ENCODE measurements at regions not wholly inside any gene's neighbourhood (a gene's known extent, or its start where the extent isn't known, plus 50 kb on each side); places are given as distances from the start of the nearest gene placed in this dataset.

DNA sequence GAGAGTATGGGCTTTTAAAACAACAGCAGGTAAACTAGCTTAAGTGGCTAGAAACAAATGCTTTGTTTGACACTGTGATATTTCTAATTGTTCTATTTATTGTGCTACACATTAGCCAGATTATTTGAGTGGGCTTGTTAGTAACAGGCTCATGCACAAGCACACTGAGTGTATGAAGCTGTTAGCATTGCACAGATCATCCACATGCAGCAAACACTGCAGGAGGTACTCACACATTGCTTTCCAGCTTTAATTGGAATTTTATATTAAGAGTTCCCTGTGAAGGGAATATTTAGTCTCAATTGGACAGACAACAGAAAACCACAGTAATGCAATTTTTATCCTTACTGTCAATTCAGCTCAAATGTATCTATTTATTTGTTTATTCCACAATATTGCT lies 92.9 kb upstream of the ZNF804B start:
- Mint-ChIP-seq H3K36me3 (ENCODE audit: low read depth) (no peaks in the 10 kb centered on the region), H3K9me3 (peaks cover 20% of the 10 kb centered on the region), H3K4me1 (ENCODE audit: low read depth) (no peaks in the 10 kb centered on the region), H3K4me3 (no peak overlapping the region), H3K27me3 (ENCODE audit: insufficient read depth) (no peaks in the 10 kb centered on the region), H3K27ac (no peak overlapping the region)
- TF ChIP-seq, protein P1, sequence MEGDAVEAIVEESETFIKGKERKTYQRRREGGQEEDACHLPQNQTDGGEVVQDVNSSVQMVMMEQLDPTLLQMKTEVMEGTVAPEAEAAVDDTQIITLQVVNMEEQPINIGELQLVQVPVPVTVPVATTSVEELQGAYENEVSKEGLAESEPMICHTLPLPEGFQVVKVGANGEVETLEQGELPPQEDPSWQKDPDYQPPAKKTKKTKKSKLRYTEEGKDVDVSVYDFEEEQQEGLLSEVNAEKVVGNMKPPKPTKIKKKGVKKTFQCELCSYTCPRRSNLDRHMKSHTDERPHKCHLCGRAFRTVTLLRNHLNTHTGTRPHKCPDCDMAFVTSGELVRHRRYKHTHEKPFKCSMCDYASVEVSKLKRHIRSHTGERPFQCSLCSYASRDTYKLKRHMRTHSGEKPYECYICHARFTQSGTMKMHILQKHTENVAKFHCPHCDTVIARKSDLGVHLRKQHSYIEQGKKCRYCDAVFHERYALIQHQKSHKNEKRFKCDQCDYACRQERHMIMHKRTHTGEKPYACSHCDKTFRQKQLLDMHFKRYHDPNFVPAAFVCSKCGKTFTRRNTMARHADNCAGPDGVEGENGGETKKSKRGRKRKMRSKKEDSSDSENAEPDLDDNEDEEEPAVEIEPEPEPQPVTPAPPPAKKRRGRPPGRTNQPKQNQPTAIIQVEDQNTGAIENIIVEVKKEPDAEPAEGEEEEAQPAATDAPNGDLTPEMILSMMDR (IDR thresholded peaks at IDR 0.05) = no peak
- DNase-seq = no peak

DNA sequence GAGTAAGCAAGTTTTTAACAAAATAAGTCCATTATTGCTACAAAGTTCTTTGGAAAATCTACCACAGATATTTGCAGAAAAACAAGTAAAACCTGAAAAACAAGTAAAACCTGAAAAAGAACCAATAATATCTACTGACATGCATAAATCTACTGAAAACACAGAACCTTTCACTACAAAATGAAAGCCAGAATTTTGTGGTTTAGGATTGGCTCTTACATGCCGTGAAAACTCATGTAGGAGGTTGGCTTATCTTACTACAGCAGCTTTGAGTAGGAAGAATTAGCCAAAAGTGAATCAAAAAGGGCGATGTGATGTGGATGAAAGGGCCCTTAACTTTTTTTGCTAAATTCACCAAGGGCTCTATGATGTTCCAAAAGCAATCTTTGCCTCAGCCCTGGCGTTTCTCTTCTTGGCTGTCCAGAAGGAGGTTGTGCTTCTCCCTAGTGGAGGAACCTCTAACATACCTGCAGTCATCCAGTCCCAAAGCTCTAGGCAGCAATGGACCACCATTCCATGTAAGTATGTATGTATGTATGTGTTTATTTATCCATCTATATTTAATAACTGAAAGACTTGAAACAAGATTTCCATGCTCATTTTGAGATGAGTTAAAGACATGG lies 93.5 kb upstream of the ZNF804B start:
- Mint-ChIP-seq H3K4me1 (ENCODE audit: low read depth) (no peaks in the 10 kb centered on the region), H3K27ac (no peak overlapping the region), H3K27me3 (ENCODE audit: insufficient read depth) (no peaks in the 10 kb centered on the region), H3K9me3 (peaks cover 20% of the 10 kb centered on the region), H3K36me3 (ENCODE audit: low read depth) (no peaks in the 10 kb centered on the region), H3K4me3 (no peak overlapping the region)
- no peak for DNase-seq
- TF ChIP-seq, protein P1 (IDR thresholded peaks at IDR 0.05) = no peak

DNA sequence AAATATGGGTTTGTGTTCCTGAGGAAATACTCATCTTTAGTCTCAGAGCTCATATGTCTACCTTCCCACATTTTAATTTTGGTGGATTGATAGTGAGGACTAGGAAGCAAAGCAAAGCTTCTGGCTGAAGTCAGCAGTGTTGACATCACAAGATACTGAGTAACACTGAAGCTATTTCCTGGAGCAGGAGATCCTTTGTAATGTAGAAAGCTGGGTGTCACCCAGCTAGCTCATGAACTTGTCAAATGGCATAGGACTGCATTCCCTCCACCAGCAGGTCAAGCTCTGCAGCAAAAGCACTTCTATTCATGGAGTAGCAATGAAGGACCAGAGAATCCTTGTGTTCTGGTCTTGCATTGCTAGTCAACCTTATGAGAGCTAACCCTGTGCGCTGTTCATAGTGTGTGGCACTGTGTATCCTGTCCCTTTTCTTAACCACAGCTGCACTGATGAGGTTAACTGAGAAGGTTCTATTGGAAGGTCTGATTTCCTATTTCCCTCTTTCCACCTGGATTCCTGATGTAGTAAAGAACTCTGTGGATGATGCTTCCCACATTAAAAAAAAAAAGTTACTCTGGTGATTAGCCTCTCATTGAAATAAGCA lies 94.8 kb upstream of the ZNF804B start:
- peaks cover 13% of the 10 kb centered on the region for H3K9me3 Mint-ChIP-seq
- H3K4me1 Mint-ChIP-seq (ENCODE audit: low read depth) = no peaks in the 10 kb centered on the region
- H3K27me3 Mint-ChIP-seq (ENCODE audit: insufficient read depth) = no peaks in the 10 kb centered on the region
- no peak for DNase-seq
- H3K27ac Mint-ChIP-seq = no peak overlapping the region
- no peaks in the 10 kb centered on the region for H3K36me3 Mint-ChIP-seq (ENCODE audit: low read depth)
- TF ChIP-seq, protein P1 (IDR thresholded peaks at IDR 0.05) = no peak
- H3K4me3 Mint-ChIP-seq = no peak overlapping the region

DNA sequence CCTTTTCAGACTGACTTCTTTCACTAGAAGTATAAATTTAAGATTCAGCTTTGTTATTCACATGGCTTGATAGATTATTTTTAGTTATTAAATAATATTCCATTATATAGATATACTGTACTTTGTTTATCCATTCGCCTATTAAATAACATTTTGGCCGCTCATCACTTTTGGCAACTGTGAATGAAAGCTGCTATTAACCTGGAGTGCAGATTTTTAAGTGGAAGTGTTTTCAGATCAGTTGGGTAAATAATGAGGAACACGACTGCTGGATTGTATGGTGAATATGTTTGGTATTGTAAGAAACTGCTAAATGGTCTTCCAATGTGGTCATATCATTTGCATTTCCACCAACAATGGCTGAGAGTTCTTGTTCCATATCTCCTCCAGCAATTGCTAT lies 97.6 kb upstream of the ZNF804B start:
- Mint-ChIP-seq H3K4me3 (no peak overlapping the region), H3K9me3 (no peaks in the 10 kb centered on the region; the same call in 1 of the 2 replicates), H3K36me3 (ENCODE audit: low read depth) (no peaks in the 10 kb centered on the region), H3K27me3 (ENCODE audit: insufficient read depth) (no peaks in the 10 kb centered on the region), H3K4me1 (ENCODE audit: low read depth) (no peaks in the 10 kb centered on the region), H3K27ac (no peak overlapping the region)
- no peak for DNase-seq
- TF ChIP-seq, protein P1 (IDR thresholded peaks at IDR 0.05) = no peak

DNA sequence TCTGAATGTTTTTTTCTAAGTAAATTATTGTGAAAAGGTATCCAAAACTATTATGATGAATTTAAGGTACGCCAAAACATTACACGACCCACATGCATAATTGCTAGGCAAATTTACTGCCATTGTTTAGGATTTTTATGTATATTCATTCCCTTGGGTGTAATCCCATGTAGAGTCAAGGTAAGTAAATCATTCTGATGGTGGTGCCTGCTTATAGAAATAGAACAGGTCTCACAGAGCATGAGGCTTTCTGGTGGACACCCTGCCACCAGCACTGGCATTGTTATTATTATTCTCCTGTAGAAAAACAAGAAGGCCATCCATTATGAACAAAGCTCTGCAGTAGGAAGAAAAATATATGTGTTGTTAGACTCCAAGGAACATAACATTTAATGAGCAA lies 111.7 kb upstream of the ZNF804B start:
- TF ChIP-seq, protein P1 (IDR thresholded peaks at IDR 0.05) = no peak
- Mint-ChIP-seq H3K4me1 (ENCODE audit: low read depth) (no peaks in the 10 kb centered on the region), H3K36me3 (ENCODE audit: low read depth) (no peaks in the 10 kb centered on the region), H3K4me3 (no peak overlapping the region), H3K27me3 (ENCODE audit: insufficient read depth) (no peaks in the 10 kb centered on the region), H3K9me3 (peaks cover 38% of the 10 kb centered on the region), H3K27ac (no peak overlapping the region)
- DNase-seq = no peak
